ENCODE measurements at regions not wholly inside any gene's neighbourhood (a gene's known extent, or its start where the extent isn't known, plus 50 kb on each side); places are given as distances from the start of the nearest gene placed in this dataset.

DNA sequence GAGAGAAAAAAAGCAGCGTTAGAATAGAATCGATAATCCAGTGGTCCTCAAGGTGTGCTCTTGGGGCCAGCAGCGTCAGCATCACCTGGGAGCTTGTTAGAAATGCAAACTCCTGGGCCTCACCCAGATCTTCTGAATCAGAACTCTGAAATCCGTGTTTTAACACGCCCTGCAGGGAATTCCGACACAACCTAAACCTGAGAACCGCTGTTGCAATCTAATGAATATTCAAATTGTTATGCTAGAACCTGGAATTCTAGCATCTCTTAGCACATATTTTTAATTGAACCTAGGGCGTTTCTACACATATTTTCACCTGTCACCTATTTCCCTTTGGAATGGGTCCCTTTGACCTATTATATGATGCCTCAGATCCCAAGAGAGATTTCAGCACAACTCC lies 175.7 kb downstream of the PSMG1 start:
- TF ChIP-seq EZH2phosphoT487 (IDR thresholded peaks at IDR 0.05; ENCODE audit: low read depth, severe bottlenecking, unreplicated experiment), result no peak
- TF ChIP-seq CTCF (IDR thresholded peaks at IDR 0.05; ENCODE audit: poor library complexity), result no peak
- TF ChIP-seq EZH2 (IDR thresholded peaks at IDR 0.05; ENCODE audit: borderline replicate concordance), result no peak
- H3K79me2 ChIP-seq, result no peaks in the 10 kb centered on the region
- no peaks in the 10 kb centered on the region for H3K9me3 ChIP-seq (ENCODE audit: low read depth)
- no peaks in the 10 kb centered on the region for H3K36me3 ChIP-seq (replicated peaks; ENCODE audit: insufficient read depth, low read depth)
- H4K20me1 ChIP-seq (ENCODE audit: insufficient read depth, poor library complexity, severe bottlenecking), result no peaks in the 10 kb centered on the region
- no peak overlapping the region for H2AFZ ChIP-seq
- H3K27ac ChIP-seq, result peak overlapping the region; percentile 59
- peaks cover 17% of the 10 kb centered on the region for H3K4me1 ChIP-seq (ENCODE audit: insufficient read depth)
- no peak overlapping the region for H3K4me2 ChIP-seq
- H3K4me3 ChIP-seq, result no peak overlapping the region
- no peak for DNase-seq (ENCODE audit: low spot score)
- WGBS (ENCODE audit: low lambda C conversion rate, missing lambda C conversion rate), result 76% methylated on average over 8 of the region's 8 CpGs
- H3K27me3 ChIP-seq, result no peaks in the 10 kb centered on the region
- H3K9me2 ChIP-seq (replicated peaks; ENCODE audit: insufficient read depth), result no peaks in the 10 kb centered on the region

- H3K79me2 ChIP-seq, result no peaks in the 10 kb centered on the region
- DNase-seq (ENCODE audit: low spot score), result no peak
- WGBS (ENCODE audit: low lambda C conversion rate, missing lambda C conversion rate), result 84% methylated on average over 7 of the region's 7 CpGs
- no peaks in the 10 kb centered on the region for H4K20me1 ChIP-seq (ENCODE audit: insufficient read depth, poor library complexity, severe bottlenecking)
- H3K4me3 ChIP-seq, result no peak overlapping the region
- no peaks in the 10 kb centered on the region for H3K9me2 ChIP-seq (replicated peaks; ENCODE audit: insufficient read depth)
- peaks cover 17% of the 10 kb centered on the region for H3K4me1 ChIP-seq (ENCODE audit: insufficient read depth)
- no peak overlapping the region for H2AFZ ChIP-seq
- no peaks in the 10 kb centered on the region for H3K9me3 ChIP-seq (ENCODE audit: low read depth)
- H3K36me3 ChIP-seq (replicated peaks; ENCODE audit: insufficient read depth, low read depth), result no peaks in the 10 kb centered on the region
- H3K4me2 ChIP-seq, result no peak overlapping the region
- no peak for TF ChIP-seq EZH2phosphoT487 (IDR thresholded peaks at IDR 0.05; ENCODE audit: low read depth, severe bottlenecking, unreplicated experiment)
- TF ChIP-seq CTCF (IDR thresholded peaks at IDR 0.05; ENCODE audit: poor library complexity), result no peak
- no peak for TF ChIP-seq EZH2 (IDR thresholded peaks at IDR 0.05; ENCODE audit: borderline replicate concordance)
- peak overlapping the region; percentile 59 for H3K27ac ChIP-seq
- no peaks in the 10 kb centered on the region for H3K27me3 ChIP-seq
These were observed 176.5 kb downstream of the PSMG1 start for GRCh38 chr21:39006571-39007311.

GRCh38 chr21:39005502-39005787 lies 177.8 kb downstream of the PSMG1 start:
- no peaks in the 10 kb centered on the region for H4K20me1 ChIP-seq (ENCODE audit: insufficient read depth, poor library complexity, severe bottlenecking)
- H3K9me2 ChIP-seq (replicated peaks; ENCODE audit: insufficient read depth), result no peaks in the 10 kb centered on the region
- no peaks in the 10 kb centered on the region for H3K27me3 ChIP-seq
- WGBS (ENCODE audit: low lambda C conversion rate, missing lambda C conversion rate), result 57% methylated on average over 3 of the region's 3 CpGs
- H3K36me3 ChIP-seq (replicated peaks; ENCODE audit: insufficient read depth, low read depth), result no peaks in the 10 kb centered on the region
- H3K79me2 ChIP-seq, result no peaks in the 10 kb centered on the region
- no peak overlapping the region for H2AFZ ChIP-seq
- no peak for TF ChIP-seq CTCF (IDR thresholded peaks at IDR 0.05; ENCODE audit: poor library complexity)
- no peak for TF ChIP-seq EZH2 (IDR thresholded peaks at IDR 0.05; ENCODE audit: borderline replicate concordance)
- no peak for TF ChIP-seq EZH2phosphoT487 (IDR thresholded peaks at IDR 0.05; ENCODE audit: low read depth, severe bottlenecking, unreplicated experiment)
- H3K27ac ChIP-seq, result peak overlapping the region; percentile 53
- peaks cover 17% of the 10 kb centered on the region for H3K4me1 ChIP-seq (ENCODE audit: insufficient read depth)
- no peaks in the 10 kb centered on the region for H3K9me3 ChIP-seq (ENCODE audit: low read depth)
- H3K4me2 ChIP-seq, result peak overlapping the region; percentile 7
- no peak overlapping the region for H3K4me3 ChIP-seq
- DNase-seq (ENCODE audit: low spot score), result no peak
